SK-N-MC (cell line): ENCODE measurements at regions not wholly inside any gene's neighbourhood (a gene's known extent, or its start where the extent isn't known, plus 50 kb on each side); places are given as distances from the start of the nearest gene placed in this dataset.

Experiments used
- EZH2 ChIP-seq: fragments of 200-600 bp; sonication (generic); IDR thresholded peaks from one replicate; pipeline ENCODE4 v1.6.1; 2017; ENCODE audit warnings: antibody characterized with exemption
- FOXP2 ChIP-seq: optimal IDR thresholded peaks from 2 replicates; pipeline ENCODE3; 2011; ENCODE audit warnings: mild to moderate bottlenecking, moderate library complexity; ENCODE audit not compliant: insufficient read depth; ENCODE audit errors: extremely low read length, control extremely low read depth
- POLR2AphosphoS5 ChIP-seq: IDR thresholded peaks from 2 replicates; pipeline ENCODE4 v1.6.1; 2012; ENCODE audit warnings: mild to moderate bottlenecking, low read depth, low read length, borderline replicate concordance

DNA sequence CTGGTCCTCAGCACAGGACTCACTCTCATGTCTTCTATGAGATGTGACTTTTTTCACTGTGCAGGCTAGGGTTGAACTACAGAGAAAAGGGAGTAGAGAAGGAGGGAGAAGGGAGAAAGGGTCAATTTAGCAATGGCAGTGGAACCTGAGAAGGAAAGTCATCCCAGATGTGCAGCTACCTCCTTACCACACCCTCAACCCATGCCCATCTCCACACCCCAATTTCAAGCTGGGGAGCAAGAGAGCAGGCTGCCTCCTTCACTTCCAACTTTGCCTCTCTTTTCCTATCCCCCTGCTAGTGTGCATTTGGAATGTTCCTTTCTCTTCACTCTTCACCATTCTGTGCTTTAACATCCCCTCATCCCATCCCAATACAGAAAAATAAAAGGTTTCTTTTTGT lies 163.5 kb upstream of the MAP3K1 start:
- TF ChIP-seq EZH2 (no peak), POLR2AphosphoS5 (no peak), FOXP2 (no peak)
